GM19035 (cell line): ENCODE measurements at regions not wholly inside any gene's neighbourhood (a gene's known extent, or its start where the extent isn't known, plus 50 kb on each side); places are given as distances from the start of the nearest gene placed in this dataset.

ENCODE experiments used
- ATAC-seq: cut with Tn5 transposase; IDR thresholded peaks from one replicate; pipeline ENCODE4 v1.9.1; 2021; ENCODE audit not compliant: unreplicated experiment

GRCh38 chr9:129390541-129390940, 212.5 kb upstream of the IER5L start:
- ATAC-seq: no peak

GRCh38 chr9:129387822-129388221, 209.8 kb upstream of the IER5L start:
- no peak for ATAC-seq

- no peak for ATAC-seq
Observed at GRCh38 chr9:129386812-129387177, 208.7 kb upstream of the IER5L start.

- no peak for ATAC-seq
Observed at GRCh38 chr9:129385211-129385934, 207.3 kb upstream of the IER5L start.

- no peak for ATAC-seq
Observed at GRCh38 chr9:129384491-129385210, 206.6 kb upstream of the IER5L start.

GRCh38 chr9:129383561-129384490, 205.8 kb upstream of the IER5L start:
- no peak for ATAC-seq

GRCh38 chr9:129383019-129383560, 205.0 kb upstream of the IER5L start:
- ATAC-seq: no peak

GRCh38 chr9:129382281-129383018, 204.4 kb upstream of the IER5L start:
- ATAC-seq: no peak

GRCh38 chr9:129381481-129381957, 203.5 kb upstream of the IER5L start:
- ATAC-seq: no peak

GRCh38 chr9:129380961-129381401, 202.9 kb upstream of the IER5L start:
- ATAC-seq: no peak

- ATAC-seq: no peak
Observed at GRCh38 chr9:129379886-129380285, 201.8 kb upstream of the IER5L start.

GRCh38 chr9:129379181-129379836, 201.2 kb upstream of the IER5L start:
- ATAC-seq: no peak

GRCh38 chr9:129377931-129378661, 200.0 kb upstream of the IER5L start:
- no peak for ATAC-seq

GRCh38 chr9:129377181-129377580, 199.1 kb upstream of the IER5L start:
- ATAC-seq: no peak

GRCh38 chr9:129375845-129376244, 197.8 kb upstream of the IER5L start:
- ATAC-seq: no peak

GRCh38 chr9:129374651-129375050, 196.6 kb upstream of the IER5L start:
- no peak for ATAC-seq

- ATAC-seq: no peak
Observed at GRCh38 chr9:129374231-129374630, 196.2 kb upstream of the IER5L start.

GRCh38 chr9:129373361-129373760, 195.3 kb upstream of the IER5L start:
- no peak for ATAC-seq

- no peak for ATAC-seq
Observed at GRCh38 chr9:129370770-129371169, 192.7 kb upstream of the IER5L start.
